IPS-15b (cell line): ENCODE measurements at regions not wholly inside any gene's neighbourhood (a gene's known extent, or its start where the extent isn't known, plus 50 kb on each side); places are given as distances from the start of the nearest gene placed in this dataset.

Source experiments
- H3K27me3 ChIP-seq: one replicate; pipeline ENCODE4 v1.6.1; 2013; ENCODE audit warnings: low read length; ENCODE audit not compliant: control insufficient read depth, insufficient read depth
- H3K36me3 ChIP-seq: one replicate; pipeline ENCODE4 v1.6.1; 2013; ENCODE audit warnings: low read length; ENCODE audit not compliant: control insufficient read depth, insufficient read depth
- H3K4me1 ChIP-seq: one replicate; pipeline ENCODE4 v1.6.1; 2013; ENCODE audit warnings: mild to moderate bottlenecking, low read length; ENCODE audit not compliant: control insufficient read depth, insufficient read depth
- H3K4me3 ChIP-seq: one replicate; pipeline ENCODE4 v1.5.1; 2013; ENCODE audit warnings: low read depth, low read length
- H3K9ac ChIP-seq: one replicate; pipeline ENCODE4 v1.6.1; 2013; ENCODE audit warnings: low read depth, mild to moderate bottlenecking, low read length
- H3K9me3 ChIP-seq: one replicate; pipeline ENCODE4 v1.6.1; 2013; ENCODE audit warnings: mild to moderate bottlenecking, low read length; ENCODE audit not compliant: control insufficient read depth, insufficient read depth

- Histone ChIP-seq H3K9me3 (peaks cover 9% of the 10 kb centered on the region), H3K9ac (no peak overlapping the region), H3K4me1 (no peaks in the 10 kb centered on the region), H3K36me3 (no peaks in the 10 kb centered on the region), H3K27me3 (no peaks in the 10 kb centered on the region), H3K4me3 (no peak overlapping the region)
Observed at GRCh38 chr11:104649002-104649401, 249.3 kb downstream of the CASP12 start.

GRCh38 chr11:104645261-104646222, 252.7 kb downstream of the CASP12 start:
- Histone ChIP-seq H3K9ac (no peak overlapping the region), H3K4me3 (no peak overlapping the region), H3K36me3 (no peaks in the 10 kb centered on the region), H3K27me3 (no peaks in the 10 kb centered on the region), H3K4me1 (no peaks in the 10 kb centered on the region), H3K9me3 (peaks cover 9% of the 10 kb centered on the region)

DNA sequence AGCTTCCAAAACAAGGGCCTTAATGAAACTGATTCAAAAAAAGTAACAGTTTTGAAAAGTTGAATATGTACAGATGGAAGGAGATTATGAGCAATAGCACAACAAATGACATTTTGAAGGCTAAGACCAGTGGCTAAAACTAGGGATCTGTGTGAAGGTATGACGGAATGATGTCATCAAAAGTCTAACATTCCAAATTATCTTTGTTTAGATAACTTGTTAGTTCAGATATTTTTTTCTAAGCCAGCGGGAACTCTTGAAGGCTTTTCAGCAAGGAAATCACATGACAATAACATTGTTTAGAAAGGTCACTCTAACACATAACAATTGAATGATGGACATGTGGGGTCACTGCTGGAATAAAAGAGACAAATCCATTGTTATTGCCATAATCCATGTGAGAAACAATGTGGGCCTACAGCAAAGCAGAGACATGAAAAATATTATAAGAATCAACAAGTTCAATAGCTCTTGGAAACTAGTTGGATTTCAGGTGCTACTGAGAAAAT, 260.5 kb downstream of the CASP12 start:
- no peaks in the 10 kb centered on the region for H3K27me3 ChIP-seq
- no peaks in the 10 kb centered on the region for H3K36me3 ChIP-seq
- H3K4me3 ChIP-seq: no peak overlapping the region
- no peaks in the 10 kb centered on the region for H3K9me3 ChIP-seq
- H3K4me1 ChIP-seq: no peaks in the 10 kb centered on the region
- H3K9ac ChIP-seq: no peak overlapping the region

GRCh38 chr11:104633226-104633625, 265.0 kb downstream of the CASP12 start:
- H3K9ac ChIP-seq: no peak overlapping the region
- no peaks in the 10 kb centered on the region for H3K36me3 ChIP-seq
- peaks cover 3% of the 10 kb centered on the region for H3K4me1 ChIP-seq
- no peaks in the 10 kb centered on the region for H3K9me3 ChIP-seq
- H3K27me3 ChIP-seq: no peaks in the 10 kb centered on the region
- no peak overlapping the region for H3K4me3 ChIP-seq

DNA sequence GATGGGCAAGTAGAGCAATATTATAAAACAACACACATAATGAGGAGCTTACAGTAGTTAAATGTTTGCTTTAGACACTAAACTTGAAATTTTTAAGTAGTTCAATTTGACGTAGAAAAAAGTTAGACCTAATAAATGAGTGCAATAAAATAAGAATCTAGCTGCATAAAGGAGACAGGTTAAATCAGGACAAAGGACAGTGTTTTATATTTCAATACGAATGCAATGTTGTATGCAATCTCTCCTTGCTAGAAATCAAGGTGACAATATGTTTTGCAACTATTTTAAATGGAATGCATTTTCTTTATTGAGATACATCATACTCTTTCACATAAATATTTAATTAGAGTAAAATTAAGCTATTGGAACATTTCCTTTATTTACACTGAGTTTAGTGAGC, 267.9 kb downstream of the CASP12 start:
- Histone ChIP-seq H3K27me3 (no peaks in the 10 kb centered on the region), H3K36me3 (no peaks in the 10 kb centered on the region), H3K4me1 (peaks cover 3% of the 10 kb centered on the region), H3K9ac (no peak overlapping the region), H3K9me3 (no peaks in the 10 kb centered on the region), H3K4me3 (no peak overlapping the region)

DNA sequence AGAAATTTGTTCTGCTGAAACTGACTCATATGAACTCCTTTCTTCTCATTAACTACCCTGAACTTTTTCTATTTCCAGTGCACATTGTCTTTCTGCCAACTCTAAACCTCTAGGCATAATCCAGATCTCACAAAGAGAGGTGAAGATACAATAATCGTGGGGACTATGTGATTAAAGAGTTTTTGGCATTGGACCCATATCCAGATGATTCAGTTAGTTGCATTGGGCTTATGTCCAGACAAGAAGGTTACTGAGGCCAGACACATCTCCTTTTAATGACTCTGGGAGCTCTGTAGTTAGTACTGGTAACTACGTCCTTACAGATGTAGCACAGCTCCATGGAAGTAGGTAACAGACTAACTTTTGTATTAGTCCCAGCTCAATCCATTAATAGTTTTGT, 273.0 kb downstream of the CASP12 start:
- H3K4me3 ChIP-seq: no peak overlapping the region
- no peaks in the 10 kb centered on the region for H3K36me3 ChIP-seq
- H3K9ac ChIP-seq: no peak overlapping the region
- H3K9me3 ChIP-seq: no peaks in the 10 kb centered on the region
- peaks cover 10% of the 10 kb centered on the region for H3K4me1 ChIP-seq
- H3K27me3 ChIP-seq: no peaks in the 10 kb centered on the region

GRCh38 chr11:104624021-104624420, 274.2 kb downstream of the CASP12 start:
- no peak overlapping the region for H3K4me3 ChIP-seq

GRCh38 chr11:104623518-104623917, 274.7 kb downstream of the CASP12 start:
- H3K27me3 ChIP-seq: no peaks in the 10 kb centered on the region
- no peak overlapping the region for H3K9ac ChIP-seq
- H3K4me3 ChIP-seq: no peak overlapping the region
- H3K36me3 ChIP-seq: no peaks in the 10 kb centered on the region
- peaks cover 10% of the 10 kb centered on the region for H3K4me1 ChIP-seq
- H3K9me3 ChIP-seq: no peaks in the 10 kb centered on the region

More at GRCh38 chr11:104624021-104624420, 274.2 kb downstream of the CASP12 start:
- no peaks in the 10 kb centered on the region for H3K27me3 ChIP-seq
- no peak overlapping the region for H3K9ac ChIP-seq
- peaks cover 10% of the 10 kb centered on the region for H3K4me1 ChIP-seq
- no peaks in the 10 kb centered on the region for H3K36me3 ChIP-seq
- H3K9me3 ChIP-seq: no peaks in the 10 kb centered on the region

- no peaks in the 10 kb centered on the region for H3K27me3 ChIP-seq
- no peak overlapping the region for H3K9ac ChIP-seq
- no peaks in the 10 kb centered on the region for H3K9me3 ChIP-seq
- no peak overlapping the region for H3K4me3 ChIP-seq
- no peaks in the 10 kb centered on the region for H3K36me3 ChIP-seq
- peaks cover 10% of the 10 kb centered on the region for H3K4me1 ChIP-seq
Observed at GRCh38 chr11:104620991-104621390, 277.3 kb downstream of the CASP12 start.

DNA sequence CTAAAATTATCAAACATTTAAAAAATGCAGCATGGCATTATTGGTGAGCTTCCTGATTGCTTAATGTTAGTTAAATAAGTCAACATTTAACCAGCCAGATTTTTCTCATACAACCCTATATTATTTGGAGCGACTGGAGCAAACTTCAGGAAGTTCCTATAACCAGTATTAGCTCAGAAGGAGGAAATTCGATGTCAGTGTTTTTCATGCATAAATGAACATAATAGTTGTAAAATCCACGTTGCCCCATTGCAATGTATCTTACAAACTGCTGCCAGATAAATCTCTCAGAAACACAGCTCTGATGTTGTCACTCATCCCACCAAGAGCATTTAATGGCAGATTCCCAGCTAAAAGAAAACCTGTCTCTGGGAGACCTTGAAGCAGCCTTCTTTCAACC, 278.5 kb downstream of the CASP12 start:
- Histone ChIP-seq H3K9me3 (no peaks in the 10 kb centered on the region), H3K4me1 (peaks cover 10% of the 10 kb centered on the region), H3K9ac (no peak overlapping the region), H3K36me3 (no peaks in the 10 kb centered on the region), H3K27me3 (no peaks in the 10 kb centered on the region), H3K4me3 (no peak overlapping the region)

DNA sequence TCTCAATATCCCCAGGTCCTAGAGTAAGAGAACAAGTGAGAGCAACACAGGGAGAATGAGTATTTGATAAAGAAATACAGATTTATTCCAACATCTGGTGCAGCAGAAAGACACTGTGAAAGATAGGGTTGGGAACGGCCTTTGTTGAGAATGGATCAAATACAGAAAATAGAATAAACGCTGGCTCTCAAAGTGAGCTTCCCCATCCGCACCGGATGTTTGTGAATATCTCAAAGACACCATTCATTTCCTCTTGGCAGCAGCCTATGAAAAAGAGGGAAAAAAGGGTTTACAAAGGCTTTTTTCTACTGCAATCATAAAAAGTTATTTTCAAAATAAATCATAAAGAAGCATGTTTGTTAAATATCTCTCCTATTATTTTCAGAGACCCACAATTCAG, 279.3 kb downstream of the CASP12 start:
- Histone ChIP-seq H3K9me3 (no peaks in the 10 kb centered on the region), H3K9ac (no peak overlapping the region), H3K4me1 (peaks cover 10% of the 10 kb centered on the region), H3K4me3 (no peak overlapping the region), H3K36me3 (no peaks in the 10 kb centered on the region), H3K27me3 (no peaks in the 10 kb centered on the region)

DNA sequence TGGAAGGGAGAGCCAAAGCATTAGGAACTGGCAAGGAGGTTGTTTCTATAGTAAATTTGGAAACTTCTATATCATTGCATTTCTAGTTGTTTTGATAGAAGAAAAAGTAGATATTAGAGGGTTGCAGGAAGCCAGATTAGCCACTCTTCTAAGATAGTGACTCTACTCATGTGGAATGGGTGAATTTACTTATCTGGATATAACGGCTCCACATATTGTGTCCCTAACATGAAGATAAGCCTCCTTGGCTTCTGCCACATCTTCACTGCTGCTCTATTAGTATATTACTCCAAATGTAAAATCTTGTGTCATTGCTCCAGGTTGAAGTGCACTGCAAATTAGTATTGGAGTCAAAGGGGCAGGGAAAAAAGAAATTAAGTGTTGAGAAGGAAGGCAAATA, 283.3 kb downstream of the CASP12 start:
- Histone ChIP-seq H3K36me3 (no peaks in the 10 kb centered on the region), H3K27me3 (no peaks in the 10 kb centered on the region), H3K9me3 (no peaks in the 10 kb centered on the region), H3K4me3 (no peak overlapping the region), H3K4me1 (no peaks in the 10 kb centered on the region), H3K9ac (no peak overlapping the region)
